ENCODE measurements at regions not wholly inside any gene's neighbourhood (a gene's known extent, or its start where the extent isn't known, plus 50 kb on each side); places are given as distances from the start of the nearest gene placed in this dataset.

DNA sequence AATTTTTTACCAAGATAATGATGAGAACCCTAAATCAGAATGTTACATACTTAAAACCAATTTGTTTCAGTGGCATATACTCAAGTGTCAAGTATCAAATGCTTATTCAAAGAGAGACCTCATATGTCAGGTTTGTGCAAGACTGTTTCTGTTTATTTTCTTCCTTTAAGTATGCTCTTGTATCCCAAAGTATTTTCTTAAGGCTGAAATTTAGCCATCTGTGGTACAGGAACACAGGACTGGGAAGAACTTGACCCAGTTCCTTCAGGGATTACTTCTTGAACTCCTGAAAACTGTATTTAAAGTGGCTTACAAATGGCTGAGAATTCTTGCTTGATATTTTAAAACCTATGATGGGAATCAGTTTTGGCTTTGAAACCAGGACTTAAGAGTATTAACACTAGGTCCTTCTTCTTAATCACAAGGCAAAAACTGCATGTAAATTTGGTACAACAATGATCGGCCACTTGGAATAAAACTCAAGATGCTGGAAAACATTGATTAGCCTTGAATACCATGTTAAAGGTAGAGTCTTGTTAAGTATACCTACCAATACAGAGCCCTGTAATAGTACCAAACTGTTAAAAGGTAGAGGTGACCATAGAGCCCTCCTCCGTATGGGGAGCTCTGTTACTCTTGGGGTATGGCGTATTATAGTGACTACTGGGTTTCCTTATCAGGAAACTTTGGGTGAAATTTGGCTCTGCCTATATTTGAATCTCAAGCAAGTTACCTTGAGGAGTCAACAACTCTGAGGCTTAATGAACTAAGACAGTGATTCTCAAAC, 95.9 kb downstream of the BLID start:
- TF ChIP-seq, protein P1, sequence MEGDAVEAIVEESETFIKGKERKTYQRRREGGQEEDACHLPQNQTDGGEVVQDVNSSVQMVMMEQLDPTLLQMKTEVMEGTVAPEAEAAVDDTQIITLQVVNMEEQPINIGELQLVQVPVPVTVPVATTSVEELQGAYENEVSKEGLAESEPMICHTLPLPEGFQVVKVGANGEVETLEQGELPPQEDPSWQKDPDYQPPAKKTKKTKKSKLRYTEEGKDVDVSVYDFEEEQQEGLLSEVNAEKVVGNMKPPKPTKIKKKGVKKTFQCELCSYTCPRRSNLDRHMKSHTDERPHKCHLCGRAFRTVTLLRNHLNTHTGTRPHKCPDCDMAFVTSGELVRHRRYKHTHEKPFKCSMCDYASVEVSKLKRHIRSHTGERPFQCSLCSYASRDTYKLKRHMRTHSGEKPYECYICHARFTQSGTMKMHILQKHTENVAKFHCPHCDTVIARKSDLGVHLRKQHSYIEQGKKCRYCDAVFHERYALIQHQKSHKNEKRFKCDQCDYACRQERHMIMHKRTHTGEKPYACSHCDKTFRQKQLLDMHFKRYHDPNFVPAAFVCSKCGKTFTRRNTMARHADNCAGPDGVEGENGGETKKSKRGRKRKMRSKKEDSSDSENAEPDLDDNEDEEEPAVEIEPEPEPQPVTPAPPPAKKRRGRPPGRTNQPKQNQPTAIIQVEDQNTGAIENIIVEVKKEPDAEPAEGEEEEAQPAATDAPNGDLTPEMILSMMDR (IDR thresholded peaks at IDR 0.05; ENCODE audit: insufficient read depth, low read depth, low read length), result no peak
- no peak for TF ChIP-seq EZH2 (IDR thresholded peaks at IDR 0.05; ENCODE audit: insufficient read depth, low read length)

All from astrocyte (in vitro differentiated cells and primary cell).